Adrenal gland (tissue), 9 donors: ENCODE measurements at regions not wholly inside any gene's neighbourhood (a gene's known extent, or its start where the extent isn't known, plus 50 kb on each side); places are given as distances from the start of the nearest gene placed in this dataset.

ENCODE experiments used
- DNase-seq, 7 donors: peaks; one replicate each; pipeline ENCODE4 v3.0.0-alpha.2; 2019 to 2020
- H3K27ac ChIP-seq, 5 donors: fragments of 200-600 bp; sonication (generic) in 4 of 5; 1 replicate in 3 of 5; 2 replicates in 2 of 5; pipeline versions ENCODE4 v1.5.1 to v1.8.0; 2016 to 2020; ENCODE audit warnings: mild to moderate bottlenecking in 1 of 5
- H3K27me3 ChIP-seq: fragments of 200-600 bp; 2 replicates; pipeline ENCODE4 v1.8.0; 2021
- H3K36me3 ChIP-seq, 2 donors: fragments of 200-600 bp; replicated peaks in 1 of 2; 1 replicate in 1 of 2; 2 replicates in 1 of 2; pipeline versions ENCODE4 v1.5.1 to v1.8.0; 2018 to 2022
- H3K4me1 ChIP-seq, 2 donors: fragments of 200-600 bp; replicated peaks in 1 of 2; 1 replicate in 1 of 2; 2 replicates in 1 of 2; pipeline versions ENCODE4 v1.5.1 to v1.8.0; 2018 to 2021
- H3K4me3 ChIP-seq, 4 donors: fragments of 200-600 bp; sonication (generic) in 3 of 4; one replicate each; pipeline ENCODE4 v1.5.1; 2016 to 2018
- H3K9me3 ChIP-seq, 3 donors: fragments of 200-600 bp; sonication (generic) in 1 of 3; replicated peaks in 1 of 3; 1 replicate in 2 of 3; 2 replicates in 1 of 3; pipeline versions ENCODE4 v1.5.1 to v1.8.0; 2016 to 2021
- CTCF ChIP-seq, 6 experiments: fragments of 450-650 bp in 4 of 6; fragments of 200-600 bp in 2 of 6; sonication (generic) in 1 of 6; IDR thresholded peaks; 1 replicate in 5 of 6; 2 replicates in 1 of 6; pipeline versions ENCODE4 v1.5.1 to v1.8.0; 2016 to 2021; ENCODE audit warnings: antibody characterized with exemption in 6 of 6, mild to moderate bottlenecking in 2 of 6, moderate library complexity in 1 of 6
- POLR2A ChIP-seq, 2 donors: fragments of 450-650 bp; IDR thresholded peaks; one replicate each; pipeline ENCODE4 v1.6.1; 2017; ENCODE audit warnings: antibody characterized with exemption in 2 of 2, mild to moderate bottlenecking in 2 of 2, moderate library complexity in 1 of 2
- WGBS, 4 donors: extraction: QIAGEN DNeasy Blood & Tissue Kit in 2 of 4; methylation state at CpG; one replicate each; pipeline versions ENCODE4 v1.1.5 to v1.1.7; 2013 to 2017; 5-methylcytosine and 5-hydroxymethylcytosine counted together
- intact Hi-C, 2 donors: fragments of 100-400 bp; cut with DNase I; formaldehyde crosslinking; loops; one replicate each; pipeline versions ENCODE4 v1.14.1 to v1.15.0; 2022 to 2023
- donor health status: healthy with polysubstance abuse.
- donor health status: Bipolar disorder and iron deficiency.
- donor health status: DM: yes; HTN: yes; CAD: no.
- donor health status: DM: no; HTN: no; CAD: no.
- donor health status: DM: no; HTN: no; CAD: no.

GRCh38 chr2:136531731-136532130, 233.6 kb upstream of the THSD7B start:
- 33 to 58% (median 49%) methylated on average over 1 to 2 of the region's 2 CpGs for WGBS, 4 donors
- H3K4me1 ChIP-seq, result no peaks in the 10 kb centered on the region
- H3K36me3 ChIP-seq, result no peaks in the 10 kb centered on the region
- no peak overlapping the region for H3K27ac ChIP-seq
- TF ChIP-seq POLR2A (IDR thresholded peaks at IDR 0.05) (no peak), CTCF (IDR thresholded peaks at IDR 0.05) (no peak)
- no peak overlapping the region for H3K4me3 ChIP-seq
- no peaks in the 10 kb centered on the region for H3K9me3 ChIP-seq
- intact Hi-C loops, result no loop called here
- DNase-seq, result no peak
- no peaks in the 10 kb centered on the region for H3K27me3 ChIP-seq

GRCh38 chr2:136530146-136530545, 235.2 kb upstream of the THSD7B start:
- H3K4me3 ChIP-seq, result no peak overlapping the region
- no peak for DNase-seq
- TF ChIP-seq CTCF (IDR thresholded peaks at IDR 0.05) (no peak), POLR2A (IDR thresholded peaks at IDR 0.05) (no peak)
- H3K27me3 ChIP-seq, result no peaks in the 10 kb centered on the region
- no peaks in the 10 kb centered on the region for H3K9me3 ChIP-seq
- no peaks in the 10 kb centered on the region for H3K36me3 ChIP-seq
- intact Hi-C loops, result no loop called here
- H3K27ac ChIP-seq, result no peak overlapping the region
- no peaks in the 10 kb centered on the region for H3K4me1 ChIP-seq

GRCh38 chr2:136527560-136527959, 237.8 kb upstream of the THSD7B start:
- no peaks in the 10 kb centered on the region for H3K36me3 ChIP-seq
- H3K27ac ChIP-seq, result no peak overlapping the region
- no peaks in the 10 kb centered on the region for H3K4me1 ChIP-seq
- H3K4me3 ChIP-seq, result no peak overlapping the region
- no peaks in the 10 kb centered on the region for H3K9me3 ChIP-seq
- intact Hi-C loops, result no loop called here
- DNase-seq, result no peak
- WGBS, 4 donors, result 5 to 17% (median 7%) methylated on average over 2 of the region's 2 CpGs
- TF ChIP-seq POLR2A (IDR thresholded peaks at IDR 0.05) (no peak), CTCF (IDR thresholded peaks at IDR 0.05) (no peak)
- H3K27me3 ChIP-seq, result no peaks in the 10 kb centered on the region

GRCh38 chr2:136522724-136523123, 242.6 kb upstream of the THSD7B start:
- 75 to 81% (median 78%) methylated on average over 6 of the region's 6 CpGs for WGBS, 4 donors
- Histone ChIP-seq H3K4me3 (no peak overlapping the region), H3K27me3 (no peaks in the 10 kb centered on the region), H3K4me1 (no peaks in the 10 kb centered on the region), H3K36me3 (no peaks in the 10 kb centered on the region), H3K9me3 (no peaks in the 10 kb centered on the region), H3K27ac (no peak overlapping the region)
- DNase-seq, result no peak
- intact Hi-C loops, result no loop called here
- TF ChIP-seq POLR2A (IDR thresholded peaks at IDR 0.05) (no peak), CTCF (IDR thresholded peaks at IDR 0.05) (no peak)
